SK-N-MC (cell line): ENCODE measurements at regions not wholly inside any gene's neighbourhood (a gene's known extent, or its start where the extent isn't known, plus 50 kb on each side); places are given as distances from the start of the nearest gene placed in this dataset.

ENCODE experiments used
- DNase-seq: peaks from one replicate; pipeline ENCODE4 v3.0.0-alpha.2; 2011; ENCODE audit warnings: low read depth, low spot score
- H3K27ac ChIP-seq: fragments of 200-600 bp; sonication (generic); 2 replicates; pipeline ENCODE4 v1.5.1; 2016; ENCODE audit warnings: mixed run types
- H3K36me3 ChIP-seq: fragments of 200-600 bp; sonication (generic); 2 replicates; pipeline ENCODE4 v1.6.1; 2017; ENCODE audit warnings: antibody characterized with exemption, low read length, mixed read lengths; ENCODE audit not compliant: insufficient read depth
- H3K4me3 ChIP-seq: fragments of 200-600 bp; sonication (generic); 2 replicates; pipeline ENCODE4 v1.5.1; 2016
- H3K9ac ChIP-seq: fragments of 200-600 bp; sonication (generic); 2 replicates; pipeline ENCODE4 v1.8.0; 2017; ENCODE audit warnings: mixed run types, mixed read lengths; ENCODE audit not compliant: insufficient read length
- H3K9me3 ChIP-seq: fragments of 200-600 bp; sonication (generic); 2 replicates; pipeline ENCODE4 v1.6.1; 2017; ENCODE audit warnings: low read depth, mild to moderate bottlenecking, antibody characterized with exemption, low read length, moderate library complexity, mixed read lengths
- EZH2 ChIP-seq: fragments of 200-600 bp; sonication (generic); IDR thresholded peaks from one replicate; pipeline ENCODE4 v1.6.1; 2017; ENCODE audit warnings: antibody characterized with exemption
- FOXP2 ChIP-seq: optimal IDR thresholded peaks from 2 replicates; pipeline ENCODE3; 2011; ENCODE audit warnings: mild to moderate bottlenecking, moderate library complexity; ENCODE audit not compliant: insufficient read depth; ENCODE audit errors: extremely low read length, control extremely low read depth
- POLR2AphosphoS5 ChIP-seq: IDR thresholded peaks from 2 replicates; pipeline ENCODE4 v1.6.1; 2012; ENCODE audit warnings: mild to moderate bottlenecking, low read depth, low read length, borderline replicate concordance

- H3K4me3 ChIP-seq, result no peak overlapping the region
- DNase-seq, result no peak
- H3K27ac ChIP-seq, result no peak overlapping the region
- H3K36me3 ChIP-seq, result no peaks in the 10 kb centered on the region
- TF ChIP-seq FOXP2, result no peak
- TF ChIP-seq EZH2, result no peak
- no peak for TF ChIP-seq POLR2AphosphoS5
- no peak overlapping the region for H3K9ac ChIP-seq
- H3K9me3 ChIP-seq, result no peaks in the 10 kb centered on the region
These were observed 247.1 kb upstream of the SGCG start for GRCh38 chr13:22933571-22934181.

- Histone ChIP-seq H3K9me3 (no peaks in the 10 kb centered on the region), H3K27ac (no peak overlapping the region), H3K9ac (no peak overlapping the region), H3K4me3 (no peak overlapping the region), H3K36me3 (no peaks in the 10 kb centered on the region)
- TF ChIP-seq POLR2AphosphoS5 (no peak), EZH2 (no peak), FOXP2 (no peak)
- DNase-seq, result no peak
These were observed 245.8 kb upstream of the SGCG start for GRCh38 chr13:22934744-22935523.

GRCh38 chr13:22936228-22936627, 244.6 kb upstream of the SGCG start:
- no peak overlapping the region for H3K9ac ChIP-seq
- no peak for DNase-seq
- H3K36me3 ChIP-seq, result no peaks in the 10 kb centered on the region
- TF ChIP-seq EZH2 (no peak), POLR2AphosphoS5 (no peak), FOXP2 (no peak)
- no peaks in the 10 kb centered on the region for H3K9me3 ChIP-seq
- H3K4me3 ChIP-seq, result no peak overlapping the region
- no peak overlapping the region for H3K27ac ChIP-seq

DNA sequence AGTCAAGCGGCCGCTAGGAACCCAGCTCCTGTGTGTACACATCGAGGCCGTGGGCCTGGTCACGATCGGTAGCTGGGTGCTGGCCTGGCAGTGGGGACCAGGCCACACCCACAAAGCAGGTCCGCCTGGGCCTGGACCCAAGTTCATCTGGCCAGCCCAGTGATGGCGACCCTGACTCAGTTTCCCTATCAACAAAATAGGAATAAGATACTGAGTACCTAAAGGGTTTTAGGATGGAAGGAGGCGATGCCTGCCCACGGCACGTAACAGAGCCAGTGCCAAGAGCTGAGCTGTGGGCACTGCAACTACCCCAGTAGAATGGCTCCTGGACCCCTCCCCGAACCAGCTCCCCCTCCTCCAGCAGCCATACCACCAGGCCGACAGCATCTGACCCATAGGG, 243.5 kb upstream of the SGCG start:
- H3K9me3 ChIP-seq, result no peaks in the 10 kb centered on the region
- H3K36me3 ChIP-seq, result no peaks in the 10 kb centered on the region
- H3K9ac ChIP-seq, result no peak overlapping the region
- H3K4me3 ChIP-seq, result no peak overlapping the region
- TF ChIP-seq EZH2 (no peak), FOXP2 (no peak), POLR2AphosphoS5 (no peak)
- no peak for DNase-seq
- H3K27ac ChIP-seq, result no peak overlapping the region

DNA sequence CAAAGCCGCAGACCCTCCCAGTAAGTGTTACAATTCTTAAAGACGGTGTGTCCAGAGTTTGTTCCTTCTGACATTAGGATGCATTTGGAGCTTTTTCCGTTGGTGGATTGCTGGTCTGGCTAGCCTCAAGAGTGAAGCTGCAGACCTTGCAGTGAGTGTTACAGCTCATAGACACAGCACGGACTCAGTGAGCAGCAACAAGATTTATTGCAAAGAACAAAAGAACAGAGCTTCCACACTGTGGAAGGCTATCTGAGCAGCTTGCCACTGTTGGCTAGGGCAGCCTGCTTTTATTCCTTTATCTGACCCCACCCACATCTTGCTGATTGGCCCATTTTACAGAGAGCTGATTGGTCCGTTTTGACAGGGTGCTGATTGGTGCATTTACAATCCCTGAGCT, 242.8 kb upstream of the SGCG start:
- H3K9ac ChIP-seq, result no peak overlapping the region
- TF ChIP-seq EZH2 (no peak), POLR2AphosphoS5 (no peak), FOXP2 (no peak)
- no peak for DNase-seq
- H3K27ac ChIP-seq, result no peak overlapping the region
- no peaks in the 10 kb centered on the region for H3K9me3 ChIP-seq
- no peak overlapping the region for H3K4me3 ChIP-seq
- H3K36me3 ChIP-seq, result no peaks in the 10 kb centered on the region

- no peak for TF ChIP-seq POLR2AphosphoS5
- no peak for TF ChIP-seq EZH2
- TF ChIP-seq FOXP2, result no peak
- Histone ChIP-seq H3K9me3 (no peaks in the 10 kb centered on the region), H3K9ac (no peak overlapping the region), H3K4me3 (no peak overlapping the region), H3K36me3 (no peaks in the 10 kb centered on the region), H3K27ac (no peak overlapping the region)
- DNase-seq, result no peak
These were observed 242.2 kb upstream of the SGCG start for GRCh38 chr13:22938576-22938975.

DNA sequence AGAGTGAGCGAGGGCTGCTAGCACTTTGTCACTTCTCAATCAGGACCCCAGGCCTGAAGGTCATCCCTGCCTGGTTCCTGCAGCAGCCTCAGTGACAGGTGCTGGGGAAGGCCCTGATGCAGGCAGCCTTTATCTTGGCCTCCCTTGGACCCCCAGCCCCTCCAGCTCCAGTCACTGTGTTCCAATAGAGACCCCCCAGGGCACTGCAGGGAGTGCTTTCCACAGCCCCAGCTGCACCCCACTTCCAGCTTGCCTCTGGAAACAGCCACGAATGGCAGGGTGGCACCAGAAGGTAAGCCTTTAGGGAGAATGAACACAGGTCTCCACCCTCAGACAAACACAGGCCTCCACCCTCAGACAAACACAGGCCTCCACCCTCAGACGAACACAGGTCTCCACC, 241.6 kb upstream of the SGCG start:
- TF ChIP-seq EZH2 (no peak), FOXP2 (no peak), POLR2AphosphoS5 (no peak)
- H3K27ac ChIP-seq, result no peak overlapping the region
- DNase-seq, result no peak
- H3K4me3 ChIP-seq, result no peak overlapping the region
- no peak overlapping the region for H3K9ac ChIP-seq
- no peaks in the 10 kb centered on the region for H3K9me3 ChIP-seq
- H3K36me3 ChIP-seq, result no peaks in the 10 kb centered on the region

- H3K27ac ChIP-seq, result no peak overlapping the region
- no peaks in the 10 kb centered on the region for H3K36me3 ChIP-seq
- H3K9ac ChIP-seq, result no peak overlapping the region
- no peaks in the 10 kb centered on the region for H3K9me3 ChIP-seq
- no peak for DNase-seq
- H3K4me3 ChIP-seq, result no peak overlapping the region
- TF ChIP-seq EZH2 (no peak), FOXP2 (no peak), POLR2AphosphoS5 (no peak)
These were observed 240.6 kb upstream of the SGCG start for GRCh38 chr13:22940090-22940710.
